GM18867 (cell line): ENCODE measurements at regions not wholly inside any gene's neighbourhood (a gene's known extent, or its start where the extent isn't known, plus 50 kb on each side); places are given as distances from the start of the nearest gene placed in this dataset.

Source experiments
- ATAC-seq: cut with Tn5 transposase; IDR thresholded peaks from one replicate; pipeline ENCODE4 v1.9.1; 2021; ENCODE audit warnings: mild to moderate bottlenecking, moderate library complexity; ENCODE audit not compliant: unreplicated experiment

GRCh38 chr10:53025172-53025711, 252.7 kb upstream of the MBL2 start:
- ATAC-seq, result no peak

DNA sequence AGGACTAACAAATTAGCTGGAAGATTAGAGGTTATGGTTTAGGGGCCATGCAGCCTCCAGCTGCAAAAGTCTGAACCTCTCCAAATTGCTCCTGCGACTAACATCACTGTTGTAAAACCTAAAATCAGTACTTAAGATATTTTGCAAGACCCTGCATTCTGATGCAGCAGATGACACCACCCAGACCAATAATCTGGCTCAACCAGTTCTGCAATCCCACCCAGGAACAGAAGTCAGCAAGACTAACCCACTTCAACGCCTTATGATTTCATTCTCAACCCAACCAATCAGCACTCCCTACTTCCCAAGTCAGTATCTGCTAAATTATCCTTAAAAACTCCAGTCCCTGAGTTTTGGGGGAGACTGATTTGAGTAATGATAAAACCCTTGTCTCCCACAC, 250.8 kb upstream of the MBL2 start:
- no peak for ATAC-seq

DNA sequence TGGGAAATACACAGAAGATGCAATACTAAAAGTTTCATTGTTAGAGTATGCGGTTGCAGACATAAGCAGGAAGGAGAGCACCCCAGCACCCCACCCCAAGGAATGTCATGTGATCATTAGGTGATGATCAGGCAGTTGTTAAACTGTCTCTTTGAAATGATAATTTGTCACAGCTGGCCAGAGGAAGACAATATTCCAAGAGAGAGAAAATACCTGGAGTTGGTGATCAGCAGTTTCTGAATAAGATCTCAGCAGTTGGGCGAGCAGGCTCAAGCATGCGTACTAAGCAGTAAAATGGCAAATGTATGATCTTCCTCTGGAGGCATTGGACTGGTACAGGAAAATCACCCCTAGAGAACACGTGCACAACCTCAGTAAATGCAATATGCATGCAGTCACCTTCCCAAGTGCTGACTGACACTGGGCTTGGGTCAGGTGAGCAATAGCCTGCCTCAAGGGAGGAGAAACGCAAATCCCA, 250.1 kb upstream of the MBL2 start:
- ATAC-seq, result no peak

GRCh38 chr10:53013201-53013810, 240.7 kb upstream of the MBL2 start:
- no peak for ATAC-seq

DNA sequence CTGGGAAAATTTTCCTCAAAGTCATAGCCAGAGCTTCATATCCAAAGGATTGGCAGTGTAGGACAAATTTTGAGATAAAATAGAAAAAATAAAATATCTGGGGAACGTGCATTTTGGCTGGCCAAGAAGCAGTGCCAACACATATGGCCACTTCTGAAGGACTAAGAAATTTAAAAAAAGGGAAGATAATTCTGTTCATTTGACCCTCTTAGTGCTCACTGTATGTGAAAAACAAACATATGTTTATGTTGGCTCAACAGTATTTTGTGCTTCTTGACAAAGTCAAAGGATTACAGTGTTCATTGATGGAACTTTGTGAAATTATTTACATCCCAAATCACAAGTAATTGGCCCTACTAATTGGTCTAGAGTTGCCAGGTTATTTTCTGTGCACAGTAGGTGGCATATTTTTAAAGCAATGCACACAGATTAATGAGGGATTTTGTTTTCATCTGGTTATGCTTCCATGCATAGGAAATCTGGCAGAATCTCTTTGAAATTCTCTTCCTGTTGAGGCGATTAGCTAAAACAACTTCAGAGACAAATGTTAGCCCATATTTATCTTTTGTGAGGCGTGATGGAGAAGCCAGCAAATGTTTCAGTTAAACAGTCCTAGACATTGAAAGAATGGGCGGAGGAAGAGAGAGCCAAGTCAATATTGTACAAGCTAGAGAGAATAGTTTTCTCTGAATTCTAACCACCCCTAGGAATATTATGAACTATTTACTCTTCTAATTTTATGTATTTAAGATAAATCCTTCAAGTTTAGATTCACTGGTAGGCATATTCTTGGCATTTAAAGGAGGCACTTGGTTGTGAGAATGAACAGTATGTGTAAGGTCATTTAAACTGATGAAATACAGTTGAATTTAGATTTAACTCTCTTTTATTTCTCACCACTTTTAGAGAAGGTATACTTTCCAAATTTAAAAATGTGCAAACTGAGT, 237.7 kb upstream of the MBL2 start:
- ATAC-seq, result no peak

GRCh38 chr10:53007527-53007842, 234.9 kb upstream of the MBL2 start:
- no peak for ATAC-seq

DNA sequence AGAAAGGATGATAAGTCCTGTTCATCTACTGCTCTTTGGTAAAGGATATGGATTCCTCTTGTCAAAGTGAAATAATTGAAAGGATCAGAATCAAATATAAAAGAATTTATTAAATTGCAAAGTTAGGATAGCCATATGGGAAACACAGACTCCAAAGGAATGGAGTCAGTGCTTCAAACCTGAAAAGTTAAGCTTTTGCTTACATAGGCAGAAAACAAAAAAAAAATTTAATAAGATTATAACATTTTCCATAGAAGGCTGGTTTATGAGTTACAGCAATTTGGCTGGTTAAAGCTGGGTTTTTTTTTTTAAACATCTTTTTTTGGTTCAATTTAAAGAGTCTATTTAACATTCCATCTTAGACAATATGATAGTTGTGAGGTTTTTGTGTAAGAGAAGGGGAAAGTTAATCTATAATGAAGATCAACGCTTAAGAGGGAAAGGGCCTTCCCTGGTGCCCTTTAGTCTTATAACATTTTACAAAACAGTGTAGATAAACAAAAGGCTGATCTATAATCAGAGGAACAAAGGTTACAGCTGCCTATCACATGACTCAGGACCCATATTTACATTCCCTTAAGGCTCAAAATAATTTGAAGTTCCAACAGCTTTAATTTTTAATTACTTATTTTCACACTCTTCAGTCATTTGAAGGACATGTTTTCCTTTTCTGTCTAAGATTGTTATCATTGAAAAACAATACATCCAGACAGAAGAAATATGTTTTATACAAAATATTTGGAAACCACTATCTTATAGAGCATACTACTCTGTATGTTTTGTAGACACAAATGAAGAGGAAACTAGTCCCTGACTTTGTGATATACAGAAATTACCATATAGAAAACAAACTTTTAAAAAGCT, 234.3 kb upstream of the MBL2 start:
- ATAC-seq, result no peak

- ATAC-seq, result no peak
These were observed 233.2 kb upstream of the MBL2 start for GRCh38 chr10:53005612-53006345.

GRCh38 chr10:53003094-53003493, 230.5 kb upstream of the MBL2 start:
- peak; percentile 46 for ATAC-seq

DNA sequence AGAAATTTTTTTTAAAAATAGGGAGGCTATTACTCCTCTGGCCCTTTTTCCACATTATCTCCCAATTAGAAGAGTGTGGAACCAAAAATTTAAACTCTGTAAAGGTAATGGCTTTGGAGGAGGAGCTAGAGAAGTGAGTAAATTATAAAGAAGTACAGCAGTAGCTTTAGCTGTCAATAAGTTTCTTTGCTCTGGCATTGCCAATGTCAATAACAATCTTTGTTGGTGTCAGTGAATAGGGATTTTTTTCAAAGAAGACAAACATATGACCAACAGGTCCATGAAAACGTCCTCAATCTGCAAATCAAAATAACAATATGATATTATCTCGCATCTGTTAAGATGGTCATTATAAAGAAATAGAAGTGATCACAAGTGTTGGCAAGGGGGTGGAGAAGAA, 227.1 kb upstream of the MBL2 start:
- ATAC-seq, result no peak

DNA sequence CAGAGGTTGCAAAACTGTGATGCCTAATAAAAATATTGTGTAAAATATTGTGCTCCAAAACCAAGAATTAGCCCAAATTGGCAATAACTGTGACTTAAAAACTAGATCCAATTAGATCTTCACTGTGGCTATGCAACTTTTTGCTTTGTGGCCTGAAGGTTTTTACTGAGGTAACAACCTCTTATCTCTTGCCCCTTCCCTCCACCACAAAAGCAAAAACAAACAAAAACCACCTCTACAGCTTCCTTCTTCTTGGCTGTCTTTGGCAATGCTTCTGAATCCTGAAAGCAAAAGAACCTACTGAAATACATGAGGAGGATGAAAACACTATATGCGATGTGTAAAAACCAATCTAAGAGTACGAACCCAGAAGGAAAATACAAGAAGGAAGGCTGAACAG, 226.7 kb upstream of the MBL2 start:
- no peak for ATAC-seq

GRCh38 chr10:52997007-52997406, 224.4 kb upstream of the MBL2 start:
- ATAC-seq, result no peak

DNA sequence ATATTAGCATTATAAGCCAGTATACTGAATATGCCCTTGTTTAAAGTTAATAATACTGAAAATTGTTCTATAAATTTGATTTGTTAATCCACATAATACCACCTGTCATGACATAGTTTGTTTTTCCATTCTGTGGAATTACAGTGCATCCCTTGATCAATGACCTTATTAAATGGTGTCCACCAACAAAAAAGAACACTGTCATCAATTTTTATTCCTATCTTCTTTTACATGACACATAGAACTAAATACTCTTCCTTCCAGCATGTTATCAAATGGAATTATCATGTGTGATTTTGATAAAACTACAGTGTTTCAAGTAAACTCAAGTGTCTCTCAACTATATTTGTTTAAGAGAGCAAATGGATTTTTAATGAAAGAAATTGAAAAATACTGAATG, 221.8 kb upstream of the MBL2 start:
- ATAC-seq, result no peak

DNA sequence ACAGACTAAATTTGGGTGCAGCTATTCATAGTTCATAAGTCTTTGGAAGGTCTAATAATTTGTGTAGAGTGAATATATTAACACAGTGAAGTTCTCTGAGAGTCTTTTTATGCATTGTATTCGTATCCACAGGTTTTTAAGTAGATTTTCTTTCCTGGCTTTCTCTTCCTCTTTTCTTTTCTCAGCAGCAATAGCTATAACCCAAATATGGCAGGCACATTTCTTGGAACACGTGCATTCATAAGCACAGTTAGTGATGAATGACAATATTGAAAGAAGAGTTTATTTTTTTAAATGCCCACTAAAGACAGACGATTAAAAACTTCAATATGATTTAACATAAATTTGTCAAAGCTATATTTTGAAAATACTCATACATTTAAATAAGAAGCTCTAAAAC, 220.5 kb upstream of the MBL2 start:
- no peak for ATAC-seq

- ATAC-seq, result no peak
These were observed 220.0 kb upstream of the MBL2 start for GRCh38 chr10:52992567-52992966.

GRCh38 chr10:52988923-52989322, 216.3 kb upstream of the MBL2 start:
- ATAC-seq, result no peak

- no peak for ATAC-seq
These were observed 213.5 kb upstream of the MBL2 start for GRCh38 chr10:52986125-52986524.

- ATAC-seq, result no peak
These were observed 211.6 kb upstream of the MBL2 start for GRCh38 chr10:52984169-52984568.

- ATAC-seq, result no peak
These were observed 206.9 kb upstream of the MBL2 start for GRCh38 chr10:52979295-52979990.

- no peak for ATAC-seq
These were observed 205.0 kb upstream of the MBL2 start for GRCh38 chr10:52977581-52977980.
